MM.1S (cell line): ENCODE measurements at regions not wholly inside any gene's neighbourhood (a gene's known extent, or its start where the extent isn't known, plus 50 kb on each side); places are given as distances from the start of the nearest gene placed in this dataset.

ENCODE experiments used
- DNase-seq: peaks from one replicate; pipeline ENCODE4 v3.0.0-alpha.2; 2015
- H2AFZ ChIP-seq: fragments of 300-600 bp; sonication (generic); 2 replicates; pipeline ENCODE4 v1.6.0; 2016; ENCODE audit warnings: antibody characterized with exemption, low read length
- H3F3A ChIP-seq: fragments of 300-600 bp; sonication (generic); 2 replicates; pipeline ENCODE4 v1.6.1; 2016; ENCODE audit warnings: mild to moderate bottlenecking, antibody characterized with exemption, low read length, moderate library complexity, mixed read lengths; ENCODE audit not compliant: insufficient read depth
- H3K27ac ChIP-seq: fragments of 300-600 bp; sonication (generic); 2 replicates; pipeline ENCODE4 v1.5.1; 2016; ENCODE audit warnings: mild to moderate bottlenecking, low read length
- H3K27me3 ChIP-seq: fragments of 300-600 bp; sonication (generic); replicated peaks from 2 replicates; pipeline ENCODE4 v1.6.0; 2016; ENCODE audit warnings: low read length; ENCODE audit not compliant: insufficient read depth
- H3K36me3 ChIP-seq: fragments of 300-600 bp; sonication (generic); replicated peaks from 2 replicates; pipeline ENCODE4 v1.6.1; 2016; ENCODE audit warnings: mild to moderate bottlenecking, low read length, mixed read lengths; ENCODE audit not compliant: insufficient read depth
- H3K4me1 ChIP-seq: fragments of 300-600 bp; sonication (generic); 2 replicates; pipeline ENCODE4 v1.6.1; 2016; ENCODE audit warnings: low read length, mixed read lengths
- H3K4me2 ChIP-seq: fragments of 300-600 bp; sonication (generic); 2 replicates; pipeline ENCODE4 v1.6.0; 2016; ENCODE audit warnings: low read depth, low read length
- H3K4me3 ChIP-seq: fragments of 300-600 bp; sonication (generic); 2 replicates; pipeline ENCODE4 v1.5.1; 2016; ENCODE audit warnings: low read length, mixed read lengths
- H3K79me2 ChIP-seq: fragments of 300-600 bp; sonication (generic); 2 replicates; pipeline ENCODE4 v1.6.1; 2016; ENCODE audit warnings: mixed run types, low read length, mixed read lengths
- H3K9ac ChIP-seq: fragments of 300-600 bp; sonication (generic); 2 replicates; pipeline ENCODE4 v1.6.1; 2016; ENCODE audit warnings: low read length, mixed read lengths
- H3K9me2 ChIP-seq: fragments of 300-600 bp; sonication (generic); replicated peaks from 2 replicates; pipeline ENCODE4 v1.6.1; 2016; ENCODE audit warnings: mild to moderate bottlenecking, low read length, mixed read lengths; ENCODE audit not compliant: insufficient read depth
- H3K9me3 ChIP-seq: fragments of 300-600 bp; sonication (generic); replicated peaks from 2 replicates; pipeline ENCODE4 v1.6.1; 2016; ENCODE audit warnings: mild to moderate bottlenecking, low read length, mixed read lengths; ENCODE audit not compliant: insufficient read depth
- H4K20me1 ChIP-seq: fragments of 300-600 bp; sonication (generic); 2 replicates; pipeline ENCODE4 v1.6.1; 2016; ENCODE audit warnings: mild to moderate bottlenecking, low read length, moderate library complexity, mixed read lengths; ENCODE audit not compliant: insufficient read depth
- EZH2 ChIP-seq: fragments of 300-600 bp; sonication (generic); optimal IDR thresholded peaks from 2 replicates; pipeline ENCODE3; 2017; ENCODE audit warnings: low read depth, mild to moderate bottlenecking, antibody characterized with exemption, low read length, mixed read lengths
- EZH2phosphoT487 ChIP-seq: fragments of 300-600 bp; sonication (generic); IDR thresholded peaks from 2 replicates; pipeline ENCODE4 v1.6.1; 2018; ENCODE audit warnings: antibody characterized with exemption, low read length
- TF ChIP-seq, protein P1 (sequence below): fragments of 300-600 bp; sonication (generic); IDR thresholded peaks from 2 replicates; pipeline ENCODE4 v1.5.1; 2016; ENCODE audit warnings: antibody characterized with exemption, low read length, mixed read lengths

- Histone ChIP-seq H3K4me1 (no peaks in the 10 kb centered on the region), H4K20me1 (no peaks in the 10 kb centered on the region), H3K36me3 (no peaks in the 10 kb centered on the region), H2AFZ (no peak overlapping the region), H3K4me3 (no peak overlapping the region), H3K9me3 (no peaks in the 10 kb centered on the region), H3K27ac (no peak overlapping the region), H3K79me2 (no peaks in the 10 kb centered on the region), H3K4me2 (no peak overlapping the region), H3F3A (no peaks in the 10 kb centered on the region), H3K9ac (no peak overlapping the region), H3K27me3 (no peaks in the 10 kb centered on the region), H3K9me2 (no peaks in the 10 kb centered on the region)
- TF ChIP-seq EZH2phosphoT487 (no peak), EZH2 (no peak)
- TF ChIP-seq, protein P1, sequence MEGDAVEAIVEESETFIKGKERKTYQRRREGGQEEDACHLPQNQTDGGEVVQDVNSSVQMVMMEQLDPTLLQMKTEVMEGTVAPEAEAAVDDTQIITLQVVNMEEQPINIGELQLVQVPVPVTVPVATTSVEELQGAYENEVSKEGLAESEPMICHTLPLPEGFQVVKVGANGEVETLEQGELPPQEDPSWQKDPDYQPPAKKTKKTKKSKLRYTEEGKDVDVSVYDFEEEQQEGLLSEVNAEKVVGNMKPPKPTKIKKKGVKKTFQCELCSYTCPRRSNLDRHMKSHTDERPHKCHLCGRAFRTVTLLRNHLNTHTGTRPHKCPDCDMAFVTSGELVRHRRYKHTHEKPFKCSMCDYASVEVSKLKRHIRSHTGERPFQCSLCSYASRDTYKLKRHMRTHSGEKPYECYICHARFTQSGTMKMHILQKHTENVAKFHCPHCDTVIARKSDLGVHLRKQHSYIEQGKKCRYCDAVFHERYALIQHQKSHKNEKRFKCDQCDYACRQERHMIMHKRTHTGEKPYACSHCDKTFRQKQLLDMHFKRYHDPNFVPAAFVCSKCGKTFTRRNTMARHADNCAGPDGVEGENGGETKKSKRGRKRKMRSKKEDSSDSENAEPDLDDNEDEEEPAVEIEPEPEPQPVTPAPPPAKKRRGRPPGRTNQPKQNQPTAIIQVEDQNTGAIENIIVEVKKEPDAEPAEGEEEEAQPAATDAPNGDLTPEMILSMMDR, result no peak
- no peak for DNase-seq
Observed at GRCh38 chr7:15143936-15144335, 241.4 kb upstream of the DGKB start.

- H3K9me3 ChIP-seq, result no peaks in the 10 kb centered on the region
- no peak overlapping the region for H2AFZ ChIP-seq
- no peak for DNase-seq
- H4K20me1 ChIP-seq, result no peaks in the 10 kb centered on the region
- H3F3A ChIP-seq, result no peaks in the 10 kb centered on the region
- no peak overlapping the region for H3K4me2 ChIP-seq
- H3K9ac ChIP-seq, result no peak overlapping the region
- no peaks in the 10 kb centered on the region for H3K27me3 ChIP-seq
- H3K36me3 ChIP-seq, result no peaks in the 10 kb centered on the region
- no peaks in the 10 kb centered on the region for H3K9me2 ChIP-seq
- H3K27ac ChIP-seq, result no peak overlapping the region
- TF ChIP-seq, protein P1, result no peak
- TF ChIP-seq EZH2 (no peak), EZH2phosphoT487 (no peak)
- no peak overlapping the region for H3K4me3 ChIP-seq
- no peaks in the 10 kb centered on the region for H3K79me2 ChIP-seq
- no peaks in the 10 kb centered on the region for H3K4me1 ChIP-seq
Observed at GRCh38 chr7:15143121-15143520, 240.6 kb upstream of the DGKB start.

DNA sequence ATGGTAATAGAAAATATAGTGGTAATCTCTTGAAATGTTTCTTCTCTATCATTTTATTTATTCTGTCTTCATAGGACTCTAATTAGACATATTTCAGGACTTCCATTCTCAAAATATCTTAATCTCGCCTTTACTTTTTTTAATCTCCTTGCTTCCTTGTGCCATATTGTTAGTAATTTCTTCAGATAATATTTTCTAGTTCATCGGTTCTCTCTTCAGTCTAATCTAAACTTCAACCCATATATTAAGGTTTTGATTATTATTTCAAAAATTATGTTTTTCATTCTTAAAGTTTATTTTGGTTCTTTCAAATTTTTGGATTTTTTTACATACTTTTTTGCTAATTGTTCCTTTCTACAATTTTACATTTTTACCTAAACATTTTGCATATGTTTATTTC, 237.9 kb upstream of the DGKB start:
- no peaks in the 10 kb centered on the region for H3K9me3 ChIP-seq
- H3K9me2 ChIP-seq, result no peaks in the 10 kb centered on the region
- H3K4me1 ChIP-seq, result no peaks in the 10 kb centered on the region
- H3K79me2 ChIP-seq, result no peaks in the 10 kb centered on the region
- no peak overlapping the region for H2AFZ ChIP-seq
- no peak overlapping the region for H3K4me2 ChIP-seq
- TF ChIP-seq EZH2, result no peak
- no peak for TF ChIP-seq EZH2phosphoT487
- TF ChIP-seq, protein P1, result no peak
- H3K4me3 ChIP-seq, result no peak overlapping the region
- no peak overlapping the region for H3K9ac ChIP-seq
- H3K27ac ChIP-seq, result no peak overlapping the region
- H4K20me1 ChIP-seq, result no peaks in the 10 kb centered on the region
- no peak for DNase-seq
- no peaks in the 10 kb centered on the region for H3F3A ChIP-seq
- no peaks in the 10 kb centered on the region for H3K27me3 ChIP-seq
- H3K36me3 ChIP-seq, result no peaks in the 10 kb centered on the region

- H3K4me2 ChIP-seq, result no peak overlapping the region
- H3K9ac ChIP-seq, result no peak overlapping the region
- no peak for DNase-seq
- no peaks in the 10 kb centered on the region for H3K79me2 ChIP-seq
- no peaks in the 10 kb centered on the region for H4K20me1 ChIP-seq
- TF ChIP-seq EZH2phosphoT487 (no peak), EZH2 (no peak)
- TF ChIP-seq, protein P1, result no peak
- H3K9me2 ChIP-seq, result no peaks in the 10 kb centered on the region
- H3F3A ChIP-seq, result no peaks in the 10 kb centered on the region
- no peak overlapping the region for H3K27ac ChIP-seq
- no peaks in the 10 kb centered on the region for H3K27me3 ChIP-seq
- H3K4me1 ChIP-seq, result no peaks in the 10 kb centered on the region
- no peak overlapping the region for H2AFZ ChIP-seq
- H3K9me3 ChIP-seq, result no peaks in the 10 kb centered on the region
- H3K4me3 ChIP-seq, result no peak overlapping the region
- H3K36me3 ChIP-seq, result no peaks in the 10 kb centered on the region
Observed at GRCh38 chr7:15131661-15132060, 229.1 kb upstream of the DGKB start.
